ENCODE measurements at regions not wholly inside any gene's neighbourhood (a gene's known extent, or its start where the extent isn't known, plus 50 kb on each side); places are given as distances from the start of the nearest gene placed in this dataset.

DNA sequence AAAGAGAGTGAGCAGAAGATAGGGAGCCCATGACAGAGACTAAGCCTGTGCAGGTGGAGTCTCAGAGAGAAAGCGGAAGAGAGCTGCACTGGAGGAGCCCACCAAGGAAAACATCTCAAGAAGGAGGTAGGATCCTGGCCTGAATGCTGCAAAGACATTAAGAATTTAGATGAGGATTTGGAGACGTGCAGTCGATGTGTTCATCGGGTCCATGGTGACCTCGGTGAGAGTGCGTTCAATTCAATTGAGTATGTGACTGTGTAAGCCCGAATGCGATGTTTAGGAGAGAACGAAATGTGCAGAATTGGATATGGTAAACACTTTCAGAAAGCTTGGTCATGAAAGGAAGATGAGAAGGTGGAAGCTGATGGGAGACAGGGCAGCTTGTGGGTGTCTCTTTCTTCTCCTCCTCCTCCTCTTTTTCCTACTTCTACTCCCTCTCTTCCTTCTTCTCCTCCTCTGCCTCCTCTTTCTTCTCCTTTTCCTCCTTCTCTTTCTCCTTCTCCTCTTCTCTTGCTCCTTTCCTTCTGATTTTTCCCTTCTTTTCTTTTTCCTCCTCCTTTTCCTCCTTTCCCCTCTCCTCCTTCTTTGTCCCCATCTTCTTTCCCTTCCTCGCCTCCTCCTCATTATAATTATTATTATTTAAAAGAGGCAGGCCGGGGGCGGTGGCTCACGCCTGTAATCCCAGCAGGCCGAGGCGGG lies 276.0 kb downstream of the RPS24 start:
- H3K79me2 ChIP-seq (ENCODE audit: control insufficient read depth, insufficient read depth, low read length) = no peaks in the 10 kb centered on the region
- H2BK15ac ChIP-seq (replicated peaks; ENCODE audit: low read depth) = no peak overlapping the region
- no peak overlapping the region for H2BK120ac ChIP-seq (ENCODE audit: low read depth, low read length)
- no peaks in the 10 kb centered on the region for H3K79me1 ChIP-seq (ENCODE audit: low read length)
- H3K27me3 ChIP-seq (ENCODE audit: insufficient read depth, low read length, poor library complexity) = no peaks in the 10 kb centered on the region
- no peak overlapping the region for H2AK5ac ChIP-seq (ENCODE audit: low read length)
- no peak overlapping the region for H2BK5ac ChIP-seq (ENCODE audit: low read length)
- no peak overlapping the region for H3K4me3 ChIP-seq (ENCODE audit: low read length)
- no peak overlapping the region for H4K8ac ChIP-seq (ENCODE audit: low read depth, low read length)
- H3K4me2 ChIP-seq (ENCODE audit: low read length) = no peak overlapping the region
- no peak overlapping the region for H3K23ac ChIP-seq (ENCODE audit: low read length)
- no peak overlapping the region for H4K5ac ChIP-seq (ENCODE audit: low read length)
- H3K4ac ChIP-seq (ENCODE audit: low read depth, low read length) = no peak overlapping the region
- H3K27ac ChIP-seq (ENCODE audit: low read depth, low read length) = no peak overlapping the region
- H3K4me1 ChIP-seq (ENCODE audit: control insufficient read depth, low read depth, low read length) = no peaks in the 10 kb centered on the region
- WGBS (ENCODE audit: extremely low coverage, insufficient coverage, low lambda C conversion rate) = 100% methylated on average over 1 of the region's 15 CpGs
- no peak overlapping the region for H3K18ac ChIP-seq (ENCODE audit: low read length)
- no peaks in the 10 kb centered on the region for H3K36me3 ChIP-seq (ENCODE audit: control insufficient read depth, insufficient read depth, low read length)
- H3K9ac ChIP-seq (ENCODE audit: low read length) = no peak overlapping the region
- no peak overlapping the region for H3K56ac ChIP-seq (ENCODE audit: low read length)
- no peak for DNase-seq

- Histone ChIP-seq H3K27ac (ENCODE audit: low read depth, low read length) (no peak overlapping the region), H3K79me1 (ENCODE audit: low read length) (no peaks in the 10 kb centered on the region), H3K36me3 (ENCODE audit: control insufficient read depth, insufficient read depth, low read length) (no peaks in the 10 kb centered on the region), H3K4me2 (ENCODE audit: low read length) (no peak overlapping the region), H2BK120ac (ENCODE audit: low read depth, low read length) (no peak overlapping the region), H3K79me2 (ENCODE audit: control insufficient read depth, insufficient read depth, low read length) (no peaks in the 10 kb centered on the region), H2BK15ac (replicated peaks; ENCODE audit: low read depth) (no peak overlapping the region), H3K4ac (ENCODE audit: low read depth, low read length) (no peak overlapping the region), H3K56ac (ENCODE audit: low read length) (no peak overlapping the region), H3K9ac (ENCODE audit: low read length) (no peak overlapping the region), H3K27me3 (ENCODE audit: insufficient read depth, low read length, poor library complexity) (no peaks in the 10 kb centered on the region), H4K5ac (ENCODE audit: low read length) (no peak overlapping the region), H4K8ac (ENCODE audit: low read depth, low read length) (no peak overlapping the region), H3K4me3 (ENCODE audit: low read length) (no peak overlapping the region), H3K4me1 (ENCODE audit: control insufficient read depth, low read depth, low read length) (no peaks in the 10 kb centered on the region), H3K23ac (ENCODE audit: low read length) (no peak overlapping the region), H2AK5ac (ENCODE audit: low read length) (no peak overlapping the region), H2BK5ac (ENCODE audit: low read length) (no peak overlapping the region), H3K18ac (ENCODE audit: low read length) (no peak overlapping the region)
- WGBS (ENCODE audit: extremely low coverage, insufficient coverage, low lambda C conversion rate) = no CpG with 5 or more reads among the region's 2 CpGs
- DNase-seq = no peak
Observed at GRCh38 chr10:78310481-78311080, 276.9 kb downstream of the RPS24 start.

- Histone ChIP-seq H3K27me3 (ENCODE audit: insufficient read depth, low read length, poor library complexity) (no peaks in the 10 kb centered on the region), H3K27ac (ENCODE audit: low read depth, low read length) (no peak overlapping the region), H3K56ac (ENCODE audit: low read length) (no peak overlapping the region), H2AK5ac (ENCODE audit: low read length) (no peak overlapping the region), H4K8ac (ENCODE audit: low read depth, low read length) (no peak overlapping the region), H3K79me2 (ENCODE audit: control insufficient read depth, insufficient read depth, low read length) (no peaks in the 10 kb centered on the region), H3K18ac (ENCODE audit: low read length) (no peak overlapping the region), H3K4ac (ENCODE audit: low read depth, low read length) (no peak overlapping the region), H4K5ac (ENCODE audit: low read length) (no peak overlapping the region), H3K23ac (ENCODE audit: low read length) (no peak overlapping the region), H3K4me1 (ENCODE audit: control insufficient read depth, low read depth, low read length) (no peaks in the 10 kb centered on the region), H2BK15ac (replicated peaks; ENCODE audit: low read depth) (no peak overlapping the region), H3K4me2 (ENCODE audit: low read length) (no peak overlapping the region), H3K36me3 (ENCODE audit: control insufficient read depth, insufficient read depth, low read length) (no peaks in the 10 kb centered on the region), H2BK5ac (ENCODE audit: low read length) (no peak overlapping the region), H2BK120ac (ENCODE audit: low read depth, low read length) (no peak overlapping the region), H3K9ac (ENCODE audit: low read length) (no peak overlapping the region), H3K4me3 (ENCODE audit: low read length) (no peak overlapping the region), H3K79me1 (ENCODE audit: low read length) (no peaks in the 10 kb centered on the region)
- WGBS (ENCODE audit: extremely low coverage, insufficient coverage, low lambda C conversion rate) = no CpG with 5 or more reads among the region's 9 CpGs
- DNase-seq = no peak
Observed at GRCh38 chr10:78312197-78313047, 278.8 kb downstream of the RPS24 start.

DNA sequence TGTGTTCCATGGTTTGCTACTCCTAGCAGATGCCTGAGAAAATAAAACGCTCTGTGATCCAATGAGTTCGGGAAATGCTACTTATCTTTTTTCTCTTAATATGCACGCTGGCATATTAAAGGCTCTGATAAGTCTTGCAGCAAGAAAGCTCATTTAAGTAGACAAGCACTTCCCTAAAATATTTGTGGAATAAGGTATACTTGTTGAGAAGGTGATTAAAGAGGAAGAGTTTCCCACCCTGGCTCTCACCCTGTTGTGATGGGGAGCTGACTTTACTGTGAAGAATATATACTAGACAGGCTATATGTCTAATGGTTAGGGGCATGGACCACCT lies 279.4 kb downstream of the RPS24 start:
- no peaks in the 10 kb centered on the region for H3K79me2 ChIP-seq (ENCODE audit: control insufficient read depth, insufficient read depth, low read length)
- H3K18ac ChIP-seq (ENCODE audit: low read length) = no peak overlapping the region
- no peaks in the 10 kb centered on the region for H3K4me1 ChIP-seq (ENCODE audit: control insufficient read depth, low read depth, low read length)
- no peak overlapping the region for H4K8ac ChIP-seq (ENCODE audit: low read depth, low read length)
- no peak overlapping the region for H3K27ac ChIP-seq (ENCODE audit: low read depth, low read length)
- no peak overlapping the region for H2AK5ac ChIP-seq (ENCODE audit: low read length)
- WGBS (ENCODE audit: extremely low coverage, insufficient coverage, low lambda C conversion rate) = no CpG with 5 or more reads among the region's 3 CpGs
- no peak for DNase-seq
- H2BK15ac ChIP-seq (replicated peaks; ENCODE audit: low read depth) = no peak overlapping the region
- H3K9ac ChIP-seq (ENCODE audit: low read length) = no peak overlapping the region
- no peak overlapping the region for H3K23ac ChIP-seq (ENCODE audit: low read length)
- no peaks in the 10 kb centered on the region for H3K27me3 ChIP-seq (ENCODE audit: insufficient read depth, low read length, poor library complexity)
- no peak overlapping the region for H2BK120ac ChIP-seq (ENCODE audit: low read depth, low read length)
- H2BK5ac ChIP-seq (ENCODE audit: low read length) = no peak overlapping the region
- H3K4me2 ChIP-seq (ENCODE audit: low read length) = no peak overlapping the region
- H3K4me3 ChIP-seq (ENCODE audit: low read length) = no peak overlapping the region
- H3K4ac ChIP-seq (ENCODE audit: low read depth, low read length) = no peak overlapping the region
- no peak overlapping the region for H4K5ac ChIP-seq (ENCODE audit: low read length)
- no peak overlapping the region for H3K56ac ChIP-seq (ENCODE audit: low read length)
- H3K36me3 ChIP-seq (ENCODE audit: control insufficient read depth, insufficient read depth, low read length) = no peaks in the 10 kb centered on the region
- H3K79me1 ChIP-seq (ENCODE audit: low read length) = no peaks in the 10 kb centered on the region

- Histone ChIP-seq H3K79me1 (ENCODE audit: low read length) (no peaks in the 10 kb centered on the region), H4K8ac (ENCODE audit: low read depth, low read length) (no peak overlapping the region), H2BK5ac (ENCODE audit: low read length) (no peak overlapping the region), H2BK120ac (ENCODE audit: low read depth, low read length) (no peak overlapping the region), H3K79me2 (ENCODE audit: control insufficient read depth, insufficient read depth, low read length) (no peaks in the 10 kb centered on the region), H3K56ac (ENCODE audit: low read length) (no peak overlapping the region), H3K23ac (ENCODE audit: low read length) (no peak overlapping the region), H3K4me2 (ENCODE audit: low read length) (no peak overlapping the region), H2BK15ac (replicated peaks; ENCODE audit: low read depth) (no peak overlapping the region), H3K27ac (ENCODE audit: low read depth, low read length) (no peak overlapping the region), H4K5ac (ENCODE audit: low read length) (no peak overlapping the region), H3K18ac (ENCODE audit: low read length) (no peak overlapping the region), H3K9ac (ENCODE audit: low read length) (no peak overlapping the region), H2AK5ac (ENCODE audit: low read length) (no peak overlapping the region), H3K36me3 (ENCODE audit: control insufficient read depth, insufficient read depth, low read length) (no peaks in the 10 kb centered on the region), H3K4me3 (ENCODE audit: low read length) (no peak overlapping the region), H3K4ac (ENCODE audit: low read depth, low read length) (no peak overlapping the region), H3K27me3 (ENCODE audit: insufficient read depth, low read length, poor library complexity) (no peaks in the 10 kb centered on the region), H3K4me1 (ENCODE audit: control insufficient read depth, low read depth, low read length) (no peaks in the 10 kb centered on the region)
- no CpG with 5 or more reads among the region's 3 CpGs for WGBS (ENCODE audit: extremely low coverage, insufficient coverage, low lambda C conversion rate)
- no peak for DNase-seq
Observed at GRCh38 chr10:78313636-78314035, 280.0 kb downstream of the RPS24 start.

All from mesendoderm (in vitro differentiated cells).